ENCODE measurements at regions not wholly inside any gene's neighbourhood (a gene's known extent, or its start where the extent isn't known, plus 50 kb on each side); places are given as distances from the start of the nearest gene placed in this dataset.
"Not testable (repeated sequence)": the region's sequence is repeated elsewhere in the genome, so short reads cannot be mapped to it uniquely, and the experiment has no call there.

DNA sequence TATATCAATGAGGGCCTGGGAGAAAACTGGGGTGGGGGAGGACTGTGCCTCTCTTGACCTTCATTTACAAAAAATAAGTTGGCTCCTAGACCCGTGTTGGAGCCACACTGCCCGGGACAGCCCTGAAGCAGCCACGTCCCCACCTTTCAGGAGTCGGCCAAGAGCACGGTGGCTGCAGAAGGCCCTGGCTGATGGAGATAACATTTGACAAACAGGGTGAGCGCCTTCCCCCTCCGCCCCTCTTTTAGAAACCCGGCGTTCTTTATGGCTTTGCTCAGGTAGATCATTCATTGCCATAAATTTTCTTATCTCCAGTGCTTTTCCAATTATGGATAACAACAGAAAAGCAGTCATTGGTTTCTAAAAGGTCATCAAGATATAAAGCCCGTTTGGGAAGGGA lies 398.1 kb upstream of the TNRC6C start:
- DNase-seq, result no peak
- Histone ChIP-seq H3K4me3 (ENCODE audit: control insufficient read depth in 1 of 7, extremely low read depth in 1 of 7, insufficient read depth in 4 of 7, low read depth in 2 of 7, low read length in 6 of 7) (no peak overlapping the region), H3K27ac (ENCODE audit: insufficient read depth in 1 of 2, low read depth in 1 of 2, low read length in 2 of 2, poor library complexity in 1 of 2, severe bottlenecking in 2 of 2) (no peak overlapping the region), H3K36me3 (ENCODE audit: control insufficient read depth in 4 of 4, insufficient read depth in 4 of 4, low read length in 3 of 4) (no peaks in the 10 kb centered on the region), H3K4me1 (ENCODE audit: control extremely low read depth in 1 of 4, control insufficient read depth in 4 of 4, insufficient read depth in 4 of 4, low read length in 3 of 4) (peaks cover 0 to 15% (median 2%) of the 10 kb centered on the region in 4 experiments), H3K27me3 (replicated peaks in 2 of 5; ENCODE audit: control insufficient read depth in 4 of 5, insufficient read depth in 5 of 5, low read length in 4 of 5) (peaks cover 0 to 6% (median 0%) of the 10 kb centered on the region in 5 experiments), H3K9me3 (ENCODE audit: control extremely low read depth in 1 of 5, control insufficient read depth in 4 of 5, insufficient read depth in 2 of 5, low read depth in 1 of 5, low read length in 4 of 5) (peaks cover 0 to 6% (median 0%) of the 10 kb centered on the region in 5 experiments)
- ChIA-PET POLR2A (no interaction called here), CTCF (no interaction called here)
- 97% methylated on average over 10 of the region's 10 CpGs for WGBS (ENCODE audit: insufficient coverage)

DNA sequence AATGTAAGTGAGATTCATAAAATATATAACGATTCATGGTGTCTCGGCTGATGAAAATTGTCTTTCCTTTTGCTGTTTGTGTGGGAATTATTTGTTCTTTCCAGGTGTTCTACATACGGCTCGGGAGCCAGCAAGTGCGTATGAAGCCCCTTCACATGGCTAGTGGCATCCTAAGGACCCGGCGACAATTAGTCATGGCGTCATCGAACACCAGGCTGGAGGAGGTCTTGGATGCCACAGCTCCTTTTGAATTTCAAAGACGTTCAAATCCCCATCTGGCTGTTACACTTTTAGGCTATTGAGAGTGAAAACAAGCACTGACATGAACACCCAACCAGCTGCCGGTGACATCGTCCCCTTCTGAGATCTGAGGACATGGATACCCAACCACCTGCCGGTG lies 397.7 kb upstream of the TNRC6C start:
- Histone ChIP-seq H3K4me1 (ENCODE audit: control extremely low read depth in 1 of 4, control insufficient read depth in 4 of 4, insufficient read depth in 4 of 4, low read length in 3 of 4) (peaks cover 0 to 15% (median 1%) of the 10 kb centered on the region in 4 experiments), H3K27ac (ENCODE audit: insufficient read depth in 1 of 2, low read depth in 1 of 2, low read length in 2 of 2, poor library complexity in 1 of 2, severe bottlenecking in 2 of 2) (no peak overlapping the region), H3K9me3 (ENCODE audit: control extremely low read depth in 1 of 5, control insufficient read depth in 4 of 5, insufficient read depth in 2 of 5, low read depth in 1 of 5, low read length in 4 of 5) (peaks cover 0 to 6% (median 0%) of the 10 kb centered on the region in 5 experiments), H3K27me3 (replicated peaks in 2 of 5; ENCODE audit: control insufficient read depth in 4 of 5, insufficient read depth in 5 of 5, low read length in 4 of 5) (peaks cover 0 to 6% (median 0%) of the 10 kb centered on the region in 5 experiments), H3K36me3 (ENCODE audit: control insufficient read depth in 4 of 4, insufficient read depth in 4 of 4, low read length in 3 of 4) (no peaks in the 10 kb centered on the region), H3K4me3 (ENCODE audit: control insufficient read depth in 1 of 7, extremely low read depth in 1 of 7, insufficient read depth in 4 of 7, low read depth in 2 of 7, low read length in 6 of 7) (no peak overlapping the region)
- no peak for DNase-seq
- 91% methylated on average over 10 of the region's 13 CpGs for WGBS (ENCODE audit: insufficient coverage)
- ChIA-PET POLR2A (no interaction called here), CTCF (interaction anchor here (0.6 kb wide), 1 partner anchor 371 kb away, joined by 3 read pairs; no protein-coding TSS in a partner anchor)

GRCh38 chr17:77562361-77562760 lies 396.1 kb upstream of the TNRC6C start:
- H3K4me3 ChIP-seq (ENCODE audit: control insufficient read depth in 1 of 7, extremely low read depth in 1 of 7, insufficient read depth in 4 of 7, low read depth in 2 of 7, low read length in 6 of 7); H3K27me3 ChIP-seq (replicated peaks in 2 of 5; ENCODE audit: control insufficient read depth in 4 of 5, insufficient read depth in 5 of 5, low read length in 4 of 5); H3K36me3 ChIP-seq (ENCODE audit: control insufficient read depth in 4 of 4, insufficient read depth in 4 of 4, low read length in 3 of 4); DNase-seq; H3K27ac ChIP-seq (ENCODE audit: insufficient read depth in 1 of 2, low read depth in 1 of 2, low read length in 2 of 2, poor library complexity in 1 of 2, severe bottlenecking in 2 of 2); POLR2A ChIA-PET; H3K9me3 ChIP-seq (ENCODE audit: control extremely low read depth in 1 of 5, control insufficient read depth in 4 of 5, insufficient read depth in 2 of 5, low read depth in 1 of 5, low read length in 4 of 5): not testable (repeated sequence)
- CTCF ChIA-PET, result interaction anchor here (1.1 to 1.2 kb wide), 2 partner anchors 9 to 19 kb away, joined by 3 to 7 read pairs; no protein-coding TSS in a partner anchor
- WGBS (ENCODE audit: insufficient coverage), result 95% methylated on average over 10 of the region's 12 CpGs
- H3K4me1 ChIP-seq (ENCODE audit: control extremely low read depth in 1 of 4, control insufficient read depth in 4 of 4, insufficient read depth in 4 of 4, low read length in 3 of 4), result peaks cover 0 to 15% (median 4%) of the 10 kb centered on the region in 4 experiments

GRCh38 chr17:77563439-77564102 lies 394.9 kb upstream of the TNRC6C start:
- CTCF ChIA-PET, result interaction anchor here (1.1 to 1.2 kb wide), 3 partner anchors 8 to 20 kb away, joined by 3 to 7 read pairs (median 4); no protein-coding TSS in a partner anchor
- POLR2A ChIA-PET, result no interaction called here
- 80% methylated on average over 6 of the region's 7 CpGs for WGBS (ENCODE audit: insufficient coverage)

DNA sequence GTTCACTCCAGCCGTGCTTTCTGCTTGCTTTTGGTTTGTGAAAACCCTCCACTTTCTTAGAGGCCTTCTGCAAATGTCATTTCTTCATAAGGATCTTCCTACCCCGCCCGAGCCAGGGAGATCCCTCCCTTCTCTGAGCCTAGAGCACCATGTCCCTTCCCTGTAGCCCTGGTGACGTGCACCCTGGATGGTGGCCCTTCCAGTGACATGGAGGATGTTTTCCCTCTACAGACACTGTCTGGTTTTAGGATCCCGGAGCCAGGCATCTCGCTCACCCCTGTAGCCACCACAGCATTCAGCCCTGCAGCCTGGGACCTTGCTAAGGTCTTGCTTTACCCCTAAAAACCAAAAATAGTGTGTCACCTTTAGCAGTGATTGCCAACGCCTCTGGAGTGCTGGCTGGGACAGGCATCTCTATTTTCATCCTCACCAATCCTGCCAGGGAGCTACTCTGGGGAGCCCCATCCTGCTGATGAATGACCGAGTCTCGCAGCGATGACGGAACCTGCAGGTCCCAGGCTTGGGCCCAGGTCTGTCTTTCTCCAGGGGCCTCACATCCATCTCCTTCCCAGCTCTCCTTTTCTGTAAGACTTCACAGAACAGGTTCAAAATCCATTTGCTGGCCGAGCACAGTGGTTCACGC lies 394.1 kb upstream of the TNRC6C start:
- peaks cover 0 to under 1% (median 0%) of the 10 kb centered on the region in 5 experiments for H3K27me3 ChIP-seq (replicated peaks in 2 of 5; ENCODE audit: control insufficient read depth in 4 of 5, insufficient read depth in 5 of 5, low read length in 4 of 5)
- ChIA-PET CTCF (no interaction called here), POLR2A (no interaction called here)

More at GRCh38 chr17:77563439-77564102, 394.9 kb upstream of the TNRC6C start:
- peaks cover 0 to 15% (median 4%) of the 10 kb centered on the region in 4 experiments for H3K4me1 ChIP-seq (ENCODE audit: control extremely low read depth in 1 of 4, control insufficient read depth in 4 of 4, insufficient read depth in 4 of 4, low read length in 3 of 4)
- H3K4me3 ChIP-seq (ENCODE audit: control insufficient read depth in 1 of 7, extremely low read depth in 1 of 7, insufficient read depth in 4 of 7, low read depth in 2 of 7, low read length in 6 of 7), result no peak overlapping the region
- H3K9me3 ChIP-seq (ENCODE audit: control extremely low read depth in 1 of 5, control insufficient read depth in 4 of 5, insufficient read depth in 2 of 5, low read depth in 1 of 5, low read length in 4 of 5), result peaks cover 0 to 6% (median 0%) of the 10 kb centered on the region in 5 experiments
- peaks cover 0 to 6% (median 0%) of the 10 kb centered on the region in 5 experiments for H3K27me3 ChIP-seq (replicated peaks in 2 of 5; ENCODE audit: control insufficient read depth in 4 of 5, insufficient read depth in 5 of 5, low read length in 4 of 5)
- peak in 1 of 3 donors; percentile 19 for DNase-seq
- H3K36me3 ChIP-seq (ENCODE audit: control insufficient read depth in 4 of 4, insufficient read depth in 4 of 4, low read length in 3 of 4), result no peaks in the 10 kb centered on the region
- no peak overlapping the region for H3K27ac ChIP-seq (ENCODE audit: insufficient read depth in 1 of 2, low read depth in 1 of 2, low read length in 2 of 2, poor library complexity in 1 of 2, severe bottlenecking in 2 of 2)

GRCh38 chr17:77565166-77565565 lies 393.3 kb upstream of the TNRC6C start:
- no peak overlapping the region for H3K4me3 ChIP-seq (ENCODE audit: control insufficient read depth in 1 of 7, extremely low read depth in 1 of 7, insufficient read depth in 4 of 7, low read depth in 2 of 7, low read length in 6 of 7)
- ChIA-PET POLR2A (no interaction called here), CTCF (no interaction called here)
- WGBS (ENCODE audit: insufficient coverage), result 99% methylated on average over 5 of the region's 7 CpGs
- H3K36me3 ChIP-seq (ENCODE audit: control insufficient read depth in 4 of 4, insufficient read depth in 4 of 4, low read length in 3 of 4), result no peaks in the 10 kb centered on the region
- H3K9me3 ChIP-seq (ENCODE audit: control extremely low read depth in 1 of 5, control insufficient read depth in 4 of 5, insufficient read depth in 2 of 5, low read depth in 1 of 5, low read length in 4 of 5), result peaks cover 0 to 6% (median 0%) of the 10 kb centered on the region in 5 experiments
- H3K4me1 ChIP-seq (ENCODE audit: control extremely low read depth in 1 of 4, control insufficient read depth in 4 of 4, insufficient read depth in 4 of 4, low read length in 3 of 4), result peaks cover 0 to 23% (median 8%) of the 10 kb centered on the region in 4 experiments
- H3K27ac ChIP-seq (ENCODE audit: insufficient read depth in 1 of 2, low read depth in 1 of 2, low read length in 2 of 2, poor library complexity in 1 of 2, severe bottlenecking in 2 of 2), result no peak overlapping the region
- no peak for DNase-seq
- H3K27me3 ChIP-seq (replicated peaks in 2 of 5; ENCODE audit: control insufficient read depth in 4 of 5, insufficient read depth in 5 of 5, low read length in 4 of 5), result no peaks in the 10 kb centered on the region

More for the DNA sequence above, 394.1 kb upstream of the TNRC6C start:
- Histone ChIP-seq H3K9me3 (ENCODE audit: control extremely low read depth in 1 of 5, control insufficient read depth in 4 of 5, insufficient read depth in 2 of 5, low read depth in 1 of 5, low read length in 4 of 5) (peaks cover 0 to 6% (median 0%) of the 10 kb centered on the region in 5 experiments), H3K4me1 (ENCODE audit: control extremely low read depth in 1 of 4, control insufficient read depth in 4 of 4, insufficient read depth in 4 of 4, low read length in 3 of 4) (peaks cover 0 to 15% (median 4%) of the 10 kb centered on the region in 4 experiments), H3K4me3 (ENCODE audit: control insufficient read depth in 1 of 7, extremely low read depth in 1 of 7, insufficient read depth in 4 of 7, low read depth in 2 of 7, low read length in 6 of 7) (no peak overlapping the region), H3K36me3 (ENCODE audit: control insufficient read depth in 4 of 4, insufficient read depth in 4 of 4, low read length in 3 of 4) (no peaks in the 10 kb centered on the region), H3K27ac (ENCODE audit: insufficient read depth in 1 of 2, low read depth in 1 of 2, low read length in 2 of 2, poor library complexity in 1 of 2, severe bottlenecking in 2 of 2) (no peak overlapping the region)
- 97% methylated on average over 13 of the region's 13 CpGs for WGBS (ENCODE audit: insufficient coverage)
- no peak for DNase-seq

GRCh38 chr17:77566151-77566550 lies 392.4 kb upstream of the TNRC6C start:
- H3K27ac ChIP-seq (ENCODE audit: insufficient read depth in 1 of 2, low read depth in 1 of 2, low read length in 2 of 2, poor library complexity in 1 of 2, severe bottlenecking in 2 of 2), result no peak overlapping the region
- CTCF ChIA-PET, result no interaction called here
- no peak overlapping the region for H3K4me3 ChIP-seq (ENCODE audit: control insufficient read depth in 1 of 7, extremely low read depth in 1 of 7, insufficient read depth in 4 of 7, low read depth in 2 of 7, low read length in 6 of 7)
- H3K36me3 ChIP-seq (ENCODE audit: control insufficient read depth in 4 of 4, insufficient read depth in 4 of 4, low read length in 3 of 4), result no peaks in the 10 kb centered on the region
- H3K9me3 ChIP-seq (ENCODE audit: control extremely low read depth in 1 of 5, control insufficient read depth in 4 of 5, insufficient read depth in 2 of 5, low read depth in 1 of 5, low read length in 4 of 5), result peaks cover 0 to 6% (median 0%) of the 10 kb centered on the region in 5 experiments
- H3K27me3 ChIP-seq (replicated peaks in 2 of 5; ENCODE audit: control insufficient read depth in 4 of 5, insufficient read depth in 5 of 5, low read length in 4 of 5), result no peaks in the 10 kb centered on the region
- peaks cover 0 to 33% (median 18%) of the 10 kb centered on the region in 4 experiments for H3K4me1 ChIP-seq (ENCODE audit: control extremely low read depth in 1 of 4, control insufficient read depth in 4 of 4, insufficient read depth in 4 of 4, low read length in 3 of 4)
- 89% methylated on average over 4 of the region's 7 CpGs for WGBS (ENCODE audit: insufficient coverage)
- no peak for DNase-seq
- POLR2A ChIA-PET, result no interaction called here
